Right ventricle myocardium inferior (tissue), 1 donor: ENCODE measurements at regions not wholly inside any gene's neighbourhood (a gene's known extent, or its start where the extent isn't known, plus 50 kb on each side); places are given as distances from the start of the nearest gene placed in this dataset.

Experiments
- ATAC-seq: fragments of 200-7000 bp; cut with Tn5 transposase; one replicate; pipeline ENCODE4 v1.9.1; 2020; ENCODE audit warnings: mild to moderate bottlenecking, moderate library complexity
- DNase-seq: peaks from one replicate; pipeline ENCODE4 v3.0.0; 2021; ENCODE audit errors: missing footprints
- intact Hi-C: fragments of 100-400 bp; cut with DNase I; formaldehyde crosslinking; loops from one replicate; pipeline ENCODE4 v1.11.0; 2022
- donor health status: DM: no; HTN: yes; CAD: no; lungs with severe emphysema.

DNA sequence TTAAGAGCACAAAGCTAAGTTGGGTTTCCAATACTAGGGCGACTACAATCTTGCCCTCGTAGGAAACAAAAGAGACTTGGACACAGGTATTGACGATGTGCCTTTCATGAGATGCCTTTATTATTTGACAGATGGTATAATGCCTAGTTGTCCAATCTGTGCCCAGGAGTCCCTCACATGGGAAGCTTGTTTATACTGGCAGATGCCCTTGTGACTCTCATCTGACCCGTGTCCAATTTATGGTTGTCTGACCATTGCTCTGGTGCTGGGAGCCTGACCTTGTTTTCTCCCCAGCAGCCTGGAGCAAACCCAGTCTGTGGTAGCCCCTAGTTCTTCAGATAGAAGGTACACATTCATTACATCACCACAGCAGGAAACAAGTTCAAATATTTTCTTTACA, 511.7 kb downstream of the AGTPBP1 start:
- DNase-seq = no peak
- no peak for ATAC-seq
- intact Hi-C loops = no loop called here

GRCh38 chr9:85228111-85228855, 513.5 kb downstream of the AGTPBP1 start:
- intact Hi-C loops = no loop called here
- ATAC-seq = no peak
- DNase-seq = no peak

DNA sequence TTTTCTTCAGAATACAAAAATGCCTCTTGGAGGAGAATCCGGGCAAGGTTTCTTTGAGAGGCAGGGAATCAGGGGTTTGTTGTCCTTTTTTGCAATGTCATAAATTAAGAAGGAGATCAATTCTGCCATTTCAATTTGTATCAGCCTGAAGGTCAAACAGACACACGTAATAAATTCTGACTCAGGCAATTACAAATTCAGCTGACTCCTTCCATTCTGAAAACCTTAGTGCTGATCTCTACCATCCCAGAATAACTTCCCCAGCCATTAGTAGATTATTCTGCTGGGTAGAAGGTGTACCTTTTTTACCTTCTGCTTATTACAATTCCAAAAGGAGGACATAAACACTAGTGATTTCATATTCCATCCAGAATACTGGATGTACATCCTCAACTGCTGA, 516.6 kb downstream of the AGTPBP1 start:
- ATAC-seq = no peak
- DNase-seq = no peak
- intact Hi-C loops = no loop called here

GRCh38 chr9:85224729-85225128, 517.0 kb downstream of the AGTPBP1 start:
- ATAC-seq (no peak), DNase-seq (no peak)
- intact Hi-C loops = no loop called here

GRCh38 chr9:85224301-85224700, 517.5 kb downstream of the AGTPBP1 start:
- intact Hi-C loops = no loop called here
- no peak for DNase-seq
- no peak for ATAC-seq

DNA sequence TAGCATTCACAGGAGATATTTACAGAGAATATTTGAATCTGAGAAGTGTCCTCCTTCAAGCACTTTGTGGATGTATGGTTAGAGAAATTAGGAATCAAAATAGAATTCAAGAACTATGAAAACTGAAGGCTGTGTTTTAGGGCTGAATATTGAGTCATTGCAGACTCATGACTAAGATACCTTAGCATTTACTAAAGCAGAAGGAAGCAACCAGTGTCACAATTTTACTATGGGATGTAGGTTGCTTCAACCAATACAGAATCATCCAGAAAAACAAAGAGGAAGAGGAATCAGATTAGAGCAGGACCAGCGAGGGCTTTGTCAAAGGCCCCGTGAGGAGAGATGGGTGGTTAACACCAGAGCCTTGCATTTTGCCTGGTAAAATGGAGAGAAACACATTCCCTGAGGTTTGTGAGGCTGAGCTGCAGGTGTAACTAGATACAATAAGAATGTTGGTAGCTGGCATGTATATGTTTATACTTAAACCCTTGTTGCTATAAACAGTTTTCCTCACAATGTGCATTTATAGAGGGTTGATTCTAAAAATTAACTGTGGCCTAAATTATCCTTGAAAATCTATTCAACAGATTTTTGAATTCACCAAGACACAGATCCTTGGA, 518.1 kb downstream of the AGTPBP1 start:
- no peak for ATAC-seq
- intact Hi-C loops = no loop called here

DNA sequence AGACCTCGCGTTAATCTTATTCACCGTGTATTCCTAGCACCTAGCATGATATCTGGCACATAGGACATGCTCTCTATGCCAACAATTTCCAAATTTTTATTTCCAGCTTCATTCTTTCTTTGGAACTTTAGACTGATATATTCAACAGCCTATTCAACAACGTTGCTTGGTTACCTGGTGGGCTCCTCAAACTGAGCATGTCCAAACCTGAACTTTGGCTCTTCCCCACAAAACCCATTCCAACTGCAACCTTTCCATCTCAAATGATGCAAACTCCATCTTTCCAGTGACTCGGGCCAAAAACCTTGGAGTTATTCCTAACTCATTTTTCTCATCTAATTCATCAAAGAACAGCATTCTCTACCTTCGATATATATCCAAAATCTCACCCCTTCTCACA, 525.2 kb downstream of the AGTPBP1 start:
- DNase-seq = no peak
- ATAC-seq = no peak
- intact Hi-C loops = no loop called here

More for the DNA sequence above, 518.1 kb downstream of the AGTPBP1 start:
- no peak for DNase-seq

DNA sequence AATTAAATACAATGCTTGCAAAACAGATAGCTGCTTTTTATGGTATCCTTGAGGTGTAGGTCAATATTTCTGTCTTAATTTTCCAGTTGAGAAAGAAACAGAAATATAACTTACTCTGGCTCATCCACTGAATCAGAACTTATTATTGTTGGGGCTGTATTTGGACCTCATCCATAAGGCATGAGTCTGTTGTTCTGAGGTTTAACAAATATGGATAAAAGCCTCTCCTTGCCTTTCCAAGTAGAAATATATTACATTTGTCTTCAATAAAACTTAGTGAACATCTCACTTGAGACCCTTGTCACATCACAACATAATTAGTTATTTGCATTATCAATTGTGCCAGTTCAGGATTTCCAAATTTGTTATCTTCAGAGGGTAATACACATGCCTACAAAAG, 525.8 kb downstream of the AGTPBP1 start:
- DNase-seq = no peak
- ATAC-seq = no peak
- intact Hi-C loops = no loop called here

GRCh38 chr9:85215416-85215815, 526.3 kb downstream of the AGTPBP1 start:
- intact Hi-C loops = no loop called here
- ATAC-seq = no peak
- no peak for DNase-seq

- intact Hi-C loops = no loop called here
- no peak for DNase-seq
These were observed 527.8 kb downstream of the AGTPBP1 start for GRCh38 chr9:85213650-85214607.

DNA sequence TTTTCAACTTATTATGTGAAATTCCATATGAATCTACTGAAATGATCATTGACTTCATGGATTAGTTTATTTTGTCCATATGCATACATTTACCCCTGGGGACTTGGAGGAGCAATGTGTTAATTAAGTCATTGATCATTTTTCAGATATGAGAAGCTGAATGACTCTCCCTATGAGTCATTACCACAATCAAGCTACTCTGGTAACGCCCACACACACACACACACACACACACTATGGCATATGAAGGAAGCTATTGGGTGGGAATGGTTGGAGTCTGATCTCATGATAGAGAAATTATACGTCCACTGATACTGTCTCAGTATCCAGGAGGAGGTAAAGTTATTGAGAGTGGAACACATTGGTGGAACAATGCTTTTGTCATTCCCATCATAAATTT, 528.9 kb downstream of the AGTPBP1 start:
- ATAC-seq (no peak), DNase-seq (no peak)
- intact Hi-C loops = no loop called here

More at GRCh38 chr9:85213650-85214607, 527.8 kb downstream of the AGTPBP1 start:
- ATAC-seq = no peak

DNA sequence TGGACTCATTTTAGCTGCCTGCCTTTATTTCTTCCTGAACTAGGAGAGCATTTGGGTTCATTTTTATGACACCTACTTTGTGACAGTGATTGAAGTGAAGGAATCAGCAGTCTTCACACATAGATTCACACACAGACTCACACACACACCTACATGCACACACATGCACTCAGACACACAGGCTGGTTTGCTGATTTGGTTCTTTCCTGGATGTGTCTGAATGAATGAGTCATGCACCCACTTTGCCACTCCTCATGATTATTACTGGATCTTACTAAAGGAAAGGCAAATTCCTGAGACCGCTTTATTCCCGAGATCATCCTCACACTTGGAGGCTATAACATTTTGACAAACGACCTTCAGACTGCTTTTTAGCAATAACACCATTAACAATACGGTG, 529.5 kb downstream of the AGTPBP1 start:
- intact Hi-C loops = no loop called here
- DNase-seq (no peak), ATAC-seq (no peak)

GRCh38 chr9:85208666-85209065, 533.1 kb downstream of the AGTPBP1 start:
- no peak for ATAC-seq
- intact Hi-C loops = no loop called here
- DNase-seq = no peak

DNA sequence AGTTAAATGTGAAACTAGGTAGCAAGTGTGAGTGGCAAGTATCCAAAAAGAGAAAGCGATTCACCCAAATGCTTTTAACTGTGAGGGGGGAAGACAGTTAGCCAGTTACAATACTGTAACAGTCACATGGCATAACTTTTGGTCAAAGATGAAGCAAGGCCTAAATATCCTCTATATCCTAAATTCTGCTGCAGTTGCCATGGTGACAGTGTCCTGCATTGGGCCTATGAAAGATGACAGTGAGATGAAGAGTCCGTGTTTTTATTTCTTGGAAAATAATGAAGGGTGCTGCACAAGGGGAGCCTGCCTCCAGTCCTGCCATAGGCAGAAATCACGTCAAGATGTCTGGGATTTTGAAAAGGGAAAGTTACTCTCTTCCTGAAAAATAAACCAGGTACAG, 534.6 kb downstream of the NTRK2 start:
- no peak for ATAC-seq
- intact Hi-C loops = no loop called here
- no peak for DNase-seq

GRCh38 chr9:85202596-85202995, 533.1 kb downstream of the NTRK2 start:
- intact Hi-C loops = no loop called here
- no peak for DNase-seq
- ATAC-seq = no peak

DNA sequence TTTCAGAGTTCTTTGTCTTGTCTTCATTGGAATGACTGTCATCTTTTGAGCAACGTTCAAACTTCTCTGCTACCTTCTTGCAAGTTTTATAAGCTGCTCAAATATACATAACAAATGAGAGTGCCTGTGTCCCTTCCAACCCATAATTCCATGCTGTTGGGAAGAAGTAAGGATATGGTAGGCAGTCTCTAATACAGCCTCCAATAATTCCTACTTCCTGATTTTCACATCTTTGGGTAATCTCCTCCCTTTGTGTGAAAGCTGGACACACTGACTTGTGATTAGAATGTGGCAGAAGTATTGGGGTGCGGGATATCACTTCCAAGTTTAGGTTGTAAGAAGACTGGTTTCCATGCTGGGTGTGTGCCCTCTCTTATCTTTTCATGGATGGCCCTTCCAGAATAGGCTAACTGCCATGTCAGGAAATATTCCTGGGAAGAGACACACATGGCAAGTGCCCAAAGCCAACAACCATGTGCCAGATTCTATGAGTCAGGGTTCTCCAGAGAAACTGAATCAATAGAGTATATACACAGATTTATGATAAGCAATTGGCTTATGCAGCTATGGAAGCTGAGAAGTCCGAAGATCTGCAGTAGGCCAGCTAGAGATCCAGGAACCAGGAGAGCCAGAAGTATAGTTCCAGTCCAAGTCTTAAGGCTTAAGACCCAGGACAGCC, 531.3 kb downstream of the NTRK2 start:
- intact Hi-C loops = no loop called here
- DNase-seq (no peak), ATAC-seq (peak; percentile 13)

- DNase-seq (no peak), ATAC-seq (no peak)
- intact Hi-C loops = no loop called here
These were observed 530.5 kb downstream of the NTRK2 start for GRCh38 chr9:85199866-85200495.

- no peak for ATAC-seq
- intact Hi-C loops = no loop called here
- DNase-seq = no peak
These were observed 523.2 kb downstream of the NTRK2 start for GRCh38 chr9:85192750-85193149.

DNA sequence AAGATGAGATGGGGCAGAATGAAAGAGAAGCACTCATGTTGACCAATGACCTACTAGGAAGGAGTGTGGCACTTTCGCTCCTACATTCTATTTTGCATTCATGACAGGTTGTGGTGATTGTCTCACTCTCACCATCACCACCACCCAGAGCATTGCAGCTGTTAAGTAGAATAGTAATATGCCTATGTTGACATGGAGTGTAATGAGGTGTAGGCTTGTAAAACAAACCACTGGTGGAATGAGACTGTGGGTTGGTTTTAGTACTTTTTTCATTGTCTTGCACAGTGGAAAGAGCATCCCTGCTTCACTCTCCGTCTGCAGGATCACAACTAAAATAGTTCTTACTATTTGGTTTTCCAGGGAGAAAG, 516.7 kb downstream of the NTRK2 start:
- intact Hi-C loops = no loop called here
- no peak for ATAC-seq
- no peak for DNase-seq
